B cell (primary cell): ENCODE measurements at regions not wholly inside any gene's neighbourhood (a gene's known extent, or its start where the extent isn't known, plus 50 kb on each side); places are given as distances from the start of the nearest gene placed in this dataset.

ENCODE experiments used
- CTCF ChIP-seq: fragments of 200-600 bp; IDR thresholded peaks from one replicate; pipeline ENCODE4 v1.8.0; 2022; ENCODE audit warnings: antibody characterized with exemption, mild to moderate bottlenecking
- EZH2 ChIP-seq: IDR thresholded peaks from 2 replicates; pipeline ENCODE4 v1.6.1; 2012; ENCODE audit warnings: borderline replicate concordance, low read depth, mild to moderate bottlenecking, moderate library complexity, low read length; ENCODE audit not compliant: insufficient read depth, poor library complexity, severe bottlenecking

DNA sequence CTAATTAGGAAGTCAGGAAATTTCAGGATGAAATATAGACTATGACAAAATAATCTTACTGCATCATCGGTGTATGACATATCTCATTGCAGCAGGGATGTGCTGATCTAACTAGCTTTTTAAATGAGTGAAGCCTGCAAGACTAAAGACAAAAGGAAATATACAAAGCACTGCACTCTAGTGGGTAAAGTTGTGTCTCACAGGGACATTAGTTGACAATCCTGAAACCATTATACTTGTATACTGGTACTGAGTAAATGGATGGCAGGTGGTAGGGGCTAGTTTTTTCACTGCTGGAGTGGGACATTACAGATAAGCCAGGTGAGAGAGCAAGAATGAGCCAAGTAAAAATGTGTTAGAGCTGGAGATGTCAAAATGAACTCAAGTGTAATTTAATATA is 317.5 kb upstream of the RAB6C start:
- no peak for TF ChIP-seq CTCF
- no peak for TF ChIP-seq EZH2
